ENCODE measurements at regions not wholly inside any gene's neighbourhood (a gene's known extent, or its start where the extent isn't known, plus 50 kb on each side); places are given as distances from the start of the nearest gene placed in this dataset.
"Not testable (repeated sequence)": the region's sequence is repeated elsewhere in the genome, so short reads cannot be mapped to it uniquely, and the experiment has no call there.

- TF ChIP-seq, protein P1, sequence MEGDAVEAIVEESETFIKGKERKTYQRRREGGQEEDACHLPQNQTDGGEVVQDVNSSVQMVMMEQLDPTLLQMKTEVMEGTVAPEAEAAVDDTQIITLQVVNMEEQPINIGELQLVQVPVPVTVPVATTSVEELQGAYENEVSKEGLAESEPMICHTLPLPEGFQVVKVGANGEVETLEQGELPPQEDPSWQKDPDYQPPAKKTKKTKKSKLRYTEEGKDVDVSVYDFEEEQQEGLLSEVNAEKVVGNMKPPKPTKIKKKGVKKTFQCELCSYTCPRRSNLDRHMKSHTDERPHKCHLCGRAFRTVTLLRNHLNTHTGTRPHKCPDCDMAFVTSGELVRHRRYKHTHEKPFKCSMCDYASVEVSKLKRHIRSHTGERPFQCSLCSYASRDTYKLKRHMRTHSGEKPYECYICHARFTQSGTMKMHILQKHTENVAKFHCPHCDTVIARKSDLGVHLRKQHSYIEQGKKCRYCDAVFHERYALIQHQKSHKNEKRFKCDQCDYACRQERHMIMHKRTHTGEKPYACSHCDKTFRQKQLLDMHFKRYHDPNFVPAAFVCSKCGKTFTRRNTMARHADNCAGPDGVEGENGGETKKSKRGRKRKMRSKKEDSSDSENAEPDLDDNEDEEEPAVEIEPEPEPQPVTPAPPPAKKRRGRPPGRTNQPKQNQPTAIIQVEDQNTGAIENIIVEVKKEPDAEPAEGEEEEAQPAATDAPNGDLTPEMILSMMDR (IDR thresholded peaks at IDR 0.05), result not testable (repeated sequence)
- TF ChIP-seq POLR2A (IDR thresholded peaks at IDR 0.05), result not testable (repeated sequence)
These were observed 243.2 kb downstream of the CWH43 start for GRCh38 chr4:49229243-49229642.

All from lower leg skin (tissue), 3 donors.